Neuron (in vitro differentiated cells): ENCODE measurements at regions not wholly inside any gene's neighbourhood (a gene's known extent, or its start where the extent isn't known, plus 50 kb on each side); places are given as distances from the start of the nearest gene placed in this dataset.

Source experiments
- H2AFZ ChIP-seq: one replicate; pipeline ENCODE4 v1.6.1; 2013; ENCODE audit warnings: low read depth, mild to moderate bottlenecking, inconsistent platforms, low read length, moderate library complexity
- H3K27me3 ChIP-seq: one replicate; pipeline ENCODE4 v1.6.1; 2013; ENCODE audit warnings: low read length; ENCODE audit not compliant: insufficient read depth
- H3K36me3 ChIP-seq: one replicate; pipeline ENCODE4 v1.6.1; 2013; ENCODE audit warnings: low read length; ENCODE audit not compliant: insufficient read depth
- H3K4me1 ChIP-seq: one replicate; pipeline ENCODE4 v1.6.1; 2013; ENCODE audit warnings: low read length; ENCODE audit not compliant: insufficient read depth
- H3K4me3 ChIP-seq: 2 replicates; pipeline ENCODE4 v1.5.1; 2013; ENCODE audit warnings: mild to moderate bottlenecking, low read length, moderate library complexity
- H3K9me3 ChIP-seq: one replicate; pipeline ENCODE4 v1.6.1; 2013; ENCODE audit warnings: low read length

GRCh38 chr10:1947464-1948003 is 210.2 kb upstream of the ADARB2 start:
- no peaks in the 10 kb centered on the region for H3K4me1 ChIP-seq
- no peak overlapping the region for H3K4me3 ChIP-seq
- no peaks in the 10 kb centered on the region for H3K27me3 ChIP-seq
- H3K36me3 ChIP-seq, result no peaks in the 10 kb centered on the region
- no peaks in the 10 kb centered on the region for H3K9me3 ChIP-seq
- no peak overlapping the region for H2AFZ ChIP-seq

- Histone ChIP-seq H3K4me3 (no peak overlapping the region), H3K9me3 (no peaks in the 10 kb centered on the region), H3K27me3 (no peaks in the 10 kb centered on the region), H3K36me3 (no peaks in the 10 kb centered on the region), H2AFZ (no peak overlapping the region), H3K4me1 (no peaks in the 10 kb centered on the region)
Observed at GRCh38 chr10:1944487-1944886, 207.2 kb upstream of the ADARB2 start.

GRCh38 chr10:1942478-1942877 is 205.2 kb upstream of the ADARB2 start:
- Histone ChIP-seq H3K36me3 (no peaks in the 10 kb centered on the region), H3K4me1 (no peaks in the 10 kb centered on the region), H3K4me3 (no peak overlapping the region), H2AFZ (no peak overlapping the region), H3K27me3 (no peaks in the 10 kb centered on the region), H3K9me3 (no peaks in the 10 kb centered on the region)

- no peaks in the 10 kb centered on the region for H3K27me3 ChIP-seq
- no peak overlapping the region for H2AFZ ChIP-seq
- H3K4me3 ChIP-seq, result no peak overlapping the region
- no peaks in the 10 kb centered on the region for H3K4me1 ChIP-seq
- H3K36me3 ChIP-seq, result no peaks in the 10 kb centered on the region
- no peaks in the 10 kb centered on the region for H3K9me3 ChIP-seq
Observed at GRCh38 chr10:1939016-1939415, 201.7 kb upstream of the ADARB2 start.

GRCh38 chr10:1938317-1938716 is 201.0 kb upstream of the ADARB2 start:
- no peak overlapping the region for H3K4me3 ChIP-seq
- no peak overlapping the region for H2AFZ ChIP-seq
- no peaks in the 10 kb centered on the region for H3K36me3 ChIP-seq
- H3K27me3 ChIP-seq, result no peaks in the 10 kb centered on the region
- H3K9me3 ChIP-seq, result no peaks in the 10 kb centered on the region
- no peaks in the 10 kb centered on the region for H3K4me1 ChIP-seq

GRCh38 chr10:1935912-1936311 is 198.6 kb upstream of the ADARB2 start:
- H3K9me3 ChIP-seq, result no peaks in the 10 kb centered on the region
- H3K36me3 ChIP-seq, result no peaks in the 10 kb centered on the region
- H3K4me1 ChIP-seq, result no peaks in the 10 kb centered on the region
- no peaks in the 10 kb centered on the region for H3K27me3 ChIP-seq
- H3K4me3 ChIP-seq, result no peak overlapping the region
- H2AFZ ChIP-seq, result no peak overlapping the region

GRCh38 chr10:1933215-1933614 is 195.9 kb upstream of the ADARB2 start:
- H3K4me1 ChIP-seq, result no peaks in the 10 kb centered on the region
- no peaks in the 10 kb centered on the region for H3K27me3 ChIP-seq
- no peak overlapping the region for H2AFZ ChIP-seq
- no peaks in the 10 kb centered on the region for H3K36me3 ChIP-seq
- no peak overlapping the region for H3K4me3 ChIP-seq
- H3K9me3 ChIP-seq, result no peaks in the 10 kb centered on the region

- H3K36me3 ChIP-seq, result no peaks in the 10 kb centered on the region
- H3K4me3 ChIP-seq, result no peak overlapping the region
- no peaks in the 10 kb centered on the region for H3K4me1 ChIP-seq
- no peaks in the 10 kb centered on the region for H3K9me3 ChIP-seq
- H2AFZ ChIP-seq, result no peak overlapping the region
- no peaks in the 10 kb centered on the region for H3K27me3 ChIP-seq
Observed at GRCh38 chr10:1932692-1933094, 195.4 kb upstream of the ADARB2 start.

- no peaks in the 10 kb centered on the region for H3K36me3 ChIP-seq
- no peak overlapping the region for H3K4me3 ChIP-seq
- no peaks in the 10 kb centered on the region for H3K4me1 ChIP-seq
- no peaks in the 10 kb centered on the region for H3K27me3 ChIP-seq
- H3K9me3 ChIP-seq, result no peaks in the 10 kb centered on the region
- H2AFZ ChIP-seq, result no peak overlapping the region
Observed at GRCh38 chr10:1928606-1929005, 191.3 kb upstream of the ADARB2 start.

- Histone ChIP-seq H3K4me1 (no peaks in the 10 kb centered on the region), H2AFZ (no peak overlapping the region), H3K9me3 (no peaks in the 10 kb centered on the region), H3K4me3 (no peak overlapping the region), H3K27me3 (no peaks in the 10 kb centered on the region), H3K36me3 (no peaks in the 10 kb centered on the region)
Observed at GRCh38 chr10:1923998-1924397, 186.7 kb upstream of the ADARB2 start.

GRCh38 chr10:1923586-1923985 is 186.3 kb upstream of the ADARB2 start:
- H2AFZ ChIP-seq, result no peak overlapping the region
- H3K9me3 ChIP-seq, result no peaks in the 10 kb centered on the region
- no peak overlapping the region for H3K4me3 ChIP-seq
- no peaks in the 10 kb centered on the region for H3K27me3 ChIP-seq
- no peaks in the 10 kb centered on the region for H3K4me1 ChIP-seq
- H3K36me3 ChIP-seq, result no peaks in the 10 kb centered on the region

GRCh38 chr10:1920941-1921340 is 183.6 kb upstream of the ADARB2 start:
- Histone ChIP-seq H3K4me1 (no peaks in the 10 kb centered on the region), H2AFZ (no peak overlapping the region), H3K27me3 (no peaks in the 10 kb centered on the region)

GRCh38 chr10:1920127-1920526 is 182.8 kb upstream of the ADARB2 start:
- H3K4me3 ChIP-seq, result no peak overlapping the region
- H3K27me3 ChIP-seq, result no peaks in the 10 kb centered on the region
- H2AFZ ChIP-seq, result no peak overlapping the region
- no peaks in the 10 kb centered on the region for H3K36me3 ChIP-seq
- no peaks in the 10 kb centered on the region for H3K4me1 ChIP-seq
- H3K9me3 ChIP-seq, result no peaks in the 10 kb centered on the region

More at GRCh38 chr10:1920941-1921340, 183.6 kb upstream of the ADARB2 start:
- Histone ChIP-seq H3K4me3 (no peak overlapping the region), H3K36me3 (no peaks in the 10 kb centered on the region), H3K9me3 (no peaks in the 10 kb centered on the region)

GRCh38 chr10:1911771-1912170 is 174.4 kb upstream of the ADARB2 start:
- Histone ChIP-seq H3K36me3 (no peaks in the 10 kb centered on the region), H3K27me3 (no peaks in the 10 kb centered on the region), H3K9me3 (no peaks in the 10 kb centered on the region), H2AFZ (no peak overlapping the region), H3K4me3 (no peak overlapping the region), H3K4me1 (no peaks in the 10 kb centered on the region)
